GM23248 (cell line): ENCODE measurements at regions not wholly inside any gene's neighbourhood (a gene's known extent, or its start where the extent isn't known, plus 50 kb on each side); places are given as distances from the start of the nearest gene placed in this dataset.

ENCODE experiments used
- EZH2 ChIP-seq: fragments of 200-600 bp; sonication (generic); IDR thresholded peaks from 2 replicates; pipeline ENCODE4 v1.6.1; 2018; ENCODE audit warnings: antibody characterized with exemption, mild to moderate bottlenecking; ENCODE audit not compliant: insufficient read depth, poor library complexity, severe bottlenecking
- EZH2phosphoT487 ChIP-seq: fragments of 200-600 bp; sonication (generic); IDR thresholded peaks from 2 replicates; pipeline ENCODE4 v1.6.1; 2018; ENCODE audit warnings: antibody characterized with exemption, moderate library complexity, mild to moderate bottlenecking, low read depth; ENCODE audit not compliant: insufficient read depth

DNA sequence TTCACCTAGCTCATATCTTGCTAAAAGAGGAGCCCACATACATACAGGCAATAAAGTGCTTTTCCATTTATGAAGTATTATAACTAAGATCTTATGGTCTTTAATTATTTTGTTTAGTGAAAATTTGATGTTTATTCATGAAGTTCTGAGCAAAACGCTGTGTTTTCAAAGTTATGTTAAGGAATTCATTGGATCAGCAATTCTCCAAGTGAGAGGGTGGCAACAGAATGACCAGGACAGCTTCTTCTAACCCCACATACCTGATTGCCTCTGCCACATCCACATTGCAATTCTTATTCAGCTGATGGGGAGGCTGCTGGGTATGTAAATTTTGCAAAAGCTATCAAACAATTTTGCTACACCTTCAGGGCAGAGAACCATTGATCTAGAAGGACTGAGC lies 116.8 kb downstream of the OGFRL1 start:
- TF ChIP-seq EZH2phosphoT487 (no peak), EZH2 (no peak)
